ENCODE measurements at regions not wholly inside any gene's neighbourhood (a gene's known extent, or its start where the extent isn't known, plus 50 kb on each side); places are given as distances from the start of the nearest gene placed in this dataset.

GRCh38 chr1:112800289-112800688 is 85.2 kb upstream of the PPM1J start:
- TF ChIP-seq CTCF (IDR thresholded peaks at IDR 0.05) (no peak), POLR2A (IDR thresholded peaks at IDR 0.05) (no peak)

All from vagina (tissue), 2 donors.